ENCODE measurements at regions not wholly inside any gene's neighbourhood (a gene's known extent, or its start where the extent isn't known, plus 50 kb on each side); places are given as distances from the start of the nearest gene placed in this dataset.

DNA sequence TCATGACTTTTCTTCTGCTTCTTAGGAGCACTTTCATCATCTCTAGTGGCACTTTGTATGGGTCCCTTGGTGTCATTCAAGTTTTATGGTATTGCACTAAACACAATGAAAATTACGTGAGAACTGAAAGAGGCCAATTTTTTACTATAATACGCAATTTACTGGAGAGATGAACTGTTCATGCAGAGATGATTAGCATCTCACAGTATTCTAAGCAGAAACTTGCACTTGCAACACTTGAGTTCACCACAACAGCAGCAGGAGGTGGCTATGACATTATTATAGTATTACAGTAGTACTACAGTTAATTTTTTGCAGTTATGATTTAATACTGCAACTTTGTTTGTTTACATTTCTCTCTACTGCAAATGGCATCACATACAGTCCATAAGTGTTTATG is 793.1 kb upstream of the CRIM1 start:
- H3K36me3 ChIP-seq (ENCODE audit: control insufficient read depth, insufficient read depth, low read length) = no peaks in the 10 kb centered on the region
- H3K4me3 ChIP-seq (ENCODE audit: low read depth, low read length) = no peak overlapping the region
- H3K27me3 ChIP-seq (ENCODE audit: control insufficient read depth, insufficient read depth, low read length) = no peaks in the 10 kb centered on the region
- FAIRE-seq = no peak
- DNase-seq (ENCODE audit: low read depth) = no peak
- TF ChIP-seq, protein P1, sequence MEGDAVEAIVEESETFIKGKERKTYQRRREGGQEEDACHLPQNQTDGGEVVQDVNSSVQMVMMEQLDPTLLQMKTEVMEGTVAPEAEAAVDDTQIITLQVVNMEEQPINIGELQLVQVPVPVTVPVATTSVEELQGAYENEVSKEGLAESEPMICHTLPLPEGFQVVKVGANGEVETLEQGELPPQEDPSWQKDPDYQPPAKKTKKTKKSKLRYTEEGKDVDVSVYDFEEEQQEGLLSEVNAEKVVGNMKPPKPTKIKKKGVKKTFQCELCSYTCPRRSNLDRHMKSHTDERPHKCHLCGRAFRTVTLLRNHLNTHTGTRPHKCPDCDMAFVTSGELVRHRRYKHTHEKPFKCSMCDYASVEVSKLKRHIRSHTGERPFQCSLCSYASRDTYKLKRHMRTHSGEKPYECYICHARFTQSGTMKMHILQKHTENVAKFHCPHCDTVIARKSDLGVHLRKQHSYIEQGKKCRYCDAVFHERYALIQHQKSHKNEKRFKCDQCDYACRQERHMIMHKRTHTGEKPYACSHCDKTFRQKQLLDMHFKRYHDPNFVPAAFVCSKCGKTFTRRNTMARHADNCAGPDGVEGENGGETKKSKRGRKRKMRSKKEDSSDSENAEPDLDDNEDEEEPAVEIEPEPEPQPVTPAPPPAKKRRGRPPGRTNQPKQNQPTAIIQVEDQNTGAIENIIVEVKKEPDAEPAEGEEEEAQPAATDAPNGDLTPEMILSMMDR (IDR thresholded peaks at IDR 0.05; ENCODE audit: insufficient read depth, low read length, severe bottlenecking) = no peak

DNA sequence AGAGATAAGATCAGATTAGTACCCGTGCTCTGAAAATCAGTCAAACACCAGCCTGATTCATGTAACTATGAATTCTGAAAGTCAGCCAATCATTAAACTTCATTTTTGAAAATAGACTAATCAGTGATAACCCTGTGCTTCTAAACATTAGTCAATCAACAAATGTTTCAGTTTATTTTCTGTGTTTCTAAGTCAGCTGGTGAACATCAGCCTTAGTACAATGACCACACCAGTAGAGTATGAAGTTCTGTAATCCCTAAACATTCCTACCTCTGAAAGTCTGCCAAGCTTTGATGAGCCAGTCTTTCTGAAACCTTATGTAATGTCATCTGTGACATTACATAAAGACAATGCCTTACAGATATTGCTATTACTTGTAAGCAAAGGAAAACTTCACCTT is 807.4 kb upstream of the CRIM1 start:
- FAIRE-seq = no peak
- peak; percentile 64 for DNase-seq (ENCODE audit: low read depth)
- H3K4me3 ChIP-seq (ENCODE audit: low read depth, low read length) = no peak overlapping the region
- TF ChIP-seq, protein P1 (IDR thresholded peaks at IDR 0.05; ENCODE audit: insufficient read depth, low read length, severe bottlenecking) = no peak
- no peaks in the 10 kb centered on the region for H3K27me3 ChIP-seq (ENCODE audit: control insufficient read depth, insufficient read depth, low read length)
- H3K36me3 ChIP-seq (ENCODE audit: control insufficient read depth, insufficient read depth, low read length) = no peaks in the 10 kb centered on the region

DNA sequence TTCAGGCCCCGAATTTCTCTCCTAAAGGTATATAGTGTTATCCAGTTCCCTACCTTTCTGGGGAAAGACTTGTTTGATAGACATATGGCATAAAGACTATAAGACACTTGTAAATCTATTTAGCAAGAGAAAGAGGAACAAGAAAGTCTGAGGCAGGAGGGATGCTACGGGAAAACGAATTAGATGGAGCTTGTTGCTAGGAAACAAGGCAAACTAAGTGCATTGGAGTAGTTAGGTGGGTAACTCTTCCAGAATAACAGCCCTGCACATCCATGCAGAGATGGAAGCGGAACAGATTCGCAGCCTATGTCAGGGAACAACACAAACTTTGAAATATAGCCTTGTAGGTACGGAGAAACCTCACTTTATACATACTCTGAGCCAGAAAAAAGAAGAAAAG is 810.3 kb upstream of the CRIM1 start:
- TF ChIP-seq, protein P1 (IDR thresholded peaks at IDR 0.05; ENCODE audit: insufficient read depth, low read length, severe bottlenecking) = no peak
- no peaks in the 10 kb centered on the region for H3K36me3 ChIP-seq (ENCODE audit: control insufficient read depth, insufficient read depth, low read length)
- DNase-seq (ENCODE audit: low read depth) (no peak), FAIRE-seq (no peak)
- H3K27me3 ChIP-seq (ENCODE audit: control insufficient read depth, insufficient read depth, low read length) = no peaks in the 10 kb centered on the region
- H3K4me3 ChIP-seq (ENCODE audit: low read depth, low read length) = no peak overlapping the region

DNA sequence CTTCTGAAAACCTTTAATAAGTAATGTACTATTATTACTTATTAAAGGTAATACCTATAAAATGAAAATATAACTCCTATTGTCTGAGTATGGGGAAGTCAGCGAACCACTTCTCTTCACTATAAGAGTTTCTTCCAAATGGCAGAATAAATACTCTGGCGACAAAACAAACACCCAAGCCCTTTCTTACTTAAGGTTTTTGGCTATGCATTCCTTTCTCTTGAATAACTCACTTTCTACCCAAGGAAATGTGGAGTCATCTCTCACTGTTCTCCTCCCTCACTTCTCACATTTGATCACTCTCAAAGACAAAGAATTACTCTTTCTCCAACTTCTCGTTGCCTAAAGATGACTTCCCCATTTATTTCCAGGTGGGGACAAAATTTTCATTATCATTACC is 816.8 kb upstream of the CRIM1 start:
- TF ChIP-seq, protein P1 (IDR thresholded peaks at IDR 0.05; ENCODE audit: insufficient read depth, low read length, severe bottlenecking) = no peak
- no peak overlapping the region for H3K4me3 ChIP-seq (ENCODE audit: low read depth, low read length)
- FAIRE-seq = no peak

DNA sequence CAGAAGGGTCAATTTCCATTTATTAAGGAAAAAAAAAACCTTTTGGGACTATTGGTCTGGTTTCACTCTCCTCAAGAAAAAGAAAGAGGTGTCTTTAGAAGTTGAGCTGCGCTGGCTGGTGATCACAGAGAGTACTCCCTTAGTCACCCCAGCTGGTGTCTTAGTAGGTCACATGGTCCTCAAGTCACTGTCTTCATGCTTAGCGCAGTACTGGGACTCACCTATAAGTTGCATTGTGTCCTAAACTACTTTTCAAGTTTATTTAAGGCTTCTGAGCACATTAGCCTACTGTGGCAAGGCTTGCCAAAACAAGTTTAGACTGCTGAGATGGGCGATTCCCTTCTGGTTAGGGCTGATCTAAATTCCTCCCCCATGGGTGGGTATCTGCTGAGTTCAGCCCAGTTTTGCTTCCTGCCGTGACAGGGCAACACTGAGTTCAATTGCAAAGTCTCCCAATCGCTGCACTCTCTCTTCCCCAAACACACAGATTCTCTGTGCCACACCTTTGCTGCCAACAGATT is 824.9 kb upstream of the CRIM1 start:
- H3K36me3 ChIP-seq (ENCODE audit: control insufficient read depth, insufficient read depth, low read length) = no peaks in the 10 kb centered on the region
- peak; percentile 62 for DNase-seq (ENCODE audit: low read depth)
- no peaks in the 10 kb centered on the region for H3K27me3 ChIP-seq (ENCODE audit: control insufficient read depth, insufficient read depth, low read length)
- H3K4me3 ChIP-seq (ENCODE audit: low read depth, low read length) = no peak overlapping the region
- TF ChIP-seq, protein P1 (IDR thresholded peaks at IDR 0.05; ENCODE audit: insufficient read depth, low read length, severe bottlenecking) = no peak
- FAIRE-seq = no peak

More for the DNA sequence above, 816.8 kb upstream of the CRIM1 start:
- peak; percentile 47 for DNase-seq (ENCODE audit: low read depth)
- H3K27me3 ChIP-seq (ENCODE audit: control insufficient read depth, insufficient read depth, low read length) = no peaks in the 10 kb centered on the region
- no peaks in the 10 kb centered on the region for H3K36me3 ChIP-seq (ENCODE audit: control insufficient read depth, insufficient read depth, low read length)

DNA sequence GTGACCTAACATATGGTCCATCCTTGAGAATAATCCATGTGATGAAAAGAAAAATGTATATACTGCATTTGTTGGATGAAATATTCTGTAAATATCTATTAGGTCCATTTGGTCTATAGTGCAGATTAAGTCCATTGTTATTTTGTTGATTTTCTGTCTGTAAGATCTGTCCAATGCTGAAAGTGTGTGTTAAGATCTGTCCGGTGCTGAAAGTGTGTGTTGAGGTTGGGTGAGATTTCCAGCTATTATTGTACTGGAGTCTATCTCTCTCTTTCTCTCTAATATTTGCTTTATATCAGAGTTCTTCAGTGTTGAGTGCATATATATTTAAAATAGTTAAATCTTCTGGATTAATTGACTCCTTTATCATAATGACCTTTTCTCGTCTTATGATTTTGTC is 828.8 kb upstream of the CRIM1 start:
- no peak overlapping the region for H3K4me3 ChIP-seq (ENCODE audit: low read depth, low read length)
- DNase-seq (ENCODE audit: low read depth) = peak; percentile 17
- no peaks in the 10 kb centered on the region for H3K36me3 ChIP-seq (ENCODE audit: control insufficient read depth, insufficient read depth, low read length)
- TF ChIP-seq, protein P1 (IDR thresholded peaks at IDR 0.05; ENCODE audit: insufficient read depth, low read length, severe bottlenecking) = no peak
- no peaks in the 10 kb centered on the region for H3K27me3 ChIP-seq (ENCODE audit: control insufficient read depth, insufficient read depth, low read length)
- no peak for FAIRE-seq
